Hippocampal formation (tissue), 2 donors: ENCODE measurements at regions not wholly inside any gene's neighbourhood (a gene's known extent, or its start where the extent isn't known, plus 50 kb on each side); places are given as distances from the start of the nearest gene placed in this dataset.
"Not testable (repeated sequence)": the region's sequence is repeated elsewhere in the genome, so short reads cannot be mapped to it uniquely, and the experiment has no call there.

Experiments used
- DNase-seq, 2 donors: peaks; one replicate each; lab custom pipeline; 2025; lab: John Stamatoyannopoulos, UW

- DNase-seq: no peak
Measured at GRCh38 chr3:13137941-13138832, 65.0 kb upstream of the IQSEC1 start.

- DNase-seq: not testable (repeated sequence)
Measured at GRCh38 chr3:13136848-13137247, 63.6 kb upstream of the IQSEC1 start.

GRCh38 chr3:13136426-13136825 lies 63.2 kb upstream of the IQSEC1 start:
- no peak for DNase-seq

GRCh38 chr3:13135811-13136321 lies 62.6 kb upstream of the IQSEC1 start:
- DNase-seq: no peak

- no peak for DNase-seq
Measured at GRCh38 chr3:13135251-13135810, 62.1 kb upstream of the IQSEC1 start.

- DNase-seq: no peak
Measured at GRCh38 chr3:13134879-13135206, 61.6 kb upstream of the IQSEC1 start.

- DNase-seq: no peak
Measured at GRCh38 chr3:13134166-13134878, 61.1 kb upstream of the IQSEC1 start.

- DNase-seq: no peak
Measured at GRCh38 chr3:13133471-13133981, 60.3 kb upstream of the IQSEC1 start.

- no peak for DNase-seq
Measured at GRCh38 chr3:13132731-13133410, 59.6 kb upstream of the IQSEC1 start.

GRCh38 chr3:13132281-13132680 lies 59.1 kb upstream of the IQSEC1 start:
- no peak for DNase-seq

GRCh38 chr3:13130464-13131193 lies 57.4 kb upstream of the IQSEC1 start:
- DNase-seq: no peak

- DNase-seq: no peak
Measured at GRCh38 chr3:13125092-13126015, 52.1 kb upstream of the IQSEC1 start.

GRCh38 chr3:13124631-13125030 lies 51.4 kb upstream of the IQSEC1 start:
- no peak for DNase-seq

- no peak for DNase-seq
Measured at GRCh38 chr3:13123765-13124164, 50.5 kb upstream of the IQSEC1 start.

GRCh38 chr3:13123013-13123654 lies 49.9 kb upstream of the IQSEC1 start:
- DNase-seq: no peak
